HG03521 (cell line): ENCODE measurements at regions not wholly inside any gene's neighbourhood (a gene's known extent, or its start where the extent isn't known, plus 50 kb on each side); places are given as distances from the start of the nearest gene placed in this dataset.
"Not testable (repeated sequence)": the region's sequence is repeated elsewhere in the genome, so short reads cannot be mapped to it uniquely, and the experiment has no call there.

Experiments
- ATAC-seq: cut with Tn5 transposase; IDR thresholded peaks from one replicate; pipeline ENCODE4 v1.9.1; 2021; ENCODE audit warnings: mild to moderate bottlenecking, moderate library complexity; ENCODE audit not compliant: unreplicated experiment

- ATAC-seq: no peak
Measured at GRCh38 chr9:19896161-19896560, 107.3 kb upstream of the SLC24A2 start.

GRCh38 chr9:19895578-19895977 is 106.7 kb upstream of the SLC24A2 start:
- not testable (repeated sequence) for ATAC-seq

DNA sequence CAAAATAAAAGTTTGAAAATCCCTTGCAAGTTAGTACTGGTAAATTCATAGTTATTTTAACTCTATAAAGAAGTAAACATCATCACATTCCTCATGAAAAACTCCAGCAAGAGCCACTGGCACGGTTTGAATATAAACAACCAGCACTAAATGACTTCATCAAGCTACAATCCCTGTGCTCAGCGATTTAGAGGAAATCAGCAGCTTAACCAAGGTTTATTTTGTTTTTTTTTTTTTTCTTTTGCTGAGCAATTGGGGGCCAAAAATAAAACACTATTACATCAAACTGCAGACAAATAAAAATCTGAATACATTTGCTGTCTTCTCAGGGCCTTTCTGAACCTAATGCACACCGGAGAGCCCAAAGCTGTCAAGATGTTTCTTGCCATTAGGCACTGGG is 106.2 kb upstream of the SLC24A2 start:
- no peak for ATAC-seq

- no peak for ATAC-seq
Measured at GRCh38 chr9:19885608-19886007, 96.8 kb upstream of the SLC24A2 start.

- ATAC-seq: no peak
Measured at GRCh38 chr9:19879062-19879461, 90.2 kb upstream of the SLC24A2 start.

DNA sequence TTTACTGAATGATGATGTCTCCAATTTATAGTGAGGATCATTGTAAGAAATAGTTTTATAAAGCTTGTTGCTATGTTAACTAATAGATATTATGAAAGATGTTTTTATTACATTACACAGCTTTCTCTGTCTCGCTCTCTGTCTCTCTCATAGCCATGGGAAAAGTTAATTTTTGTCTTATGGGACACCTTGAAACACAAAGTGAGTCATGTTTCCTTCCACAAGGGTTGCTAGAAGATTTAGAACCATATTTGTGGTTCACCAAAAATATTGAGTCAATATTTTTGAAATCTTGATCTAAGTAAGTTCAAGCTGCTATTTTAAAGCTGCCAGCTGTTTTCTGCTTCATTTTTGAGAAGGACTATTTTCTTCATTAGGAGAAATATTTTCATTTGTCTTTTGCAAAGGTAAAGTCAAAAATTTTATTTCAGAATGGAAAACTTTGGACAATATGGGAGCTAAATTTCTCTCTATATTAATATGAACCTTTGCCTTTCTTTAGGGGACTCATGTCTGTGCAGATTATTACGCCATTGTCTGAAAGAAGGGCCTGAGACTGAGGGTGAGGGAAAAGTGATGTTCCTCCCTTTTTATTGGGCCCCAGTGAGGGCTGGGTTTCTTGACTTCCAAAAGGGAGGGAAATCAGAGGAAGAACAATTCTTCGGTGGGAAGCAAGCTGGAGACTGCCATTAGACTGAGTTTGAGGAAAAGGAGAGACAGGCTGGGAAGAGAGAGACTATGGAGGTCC is 87.9 kb upstream of the SLC24A2 start:
- no peak for ATAC-seq

DNA sequence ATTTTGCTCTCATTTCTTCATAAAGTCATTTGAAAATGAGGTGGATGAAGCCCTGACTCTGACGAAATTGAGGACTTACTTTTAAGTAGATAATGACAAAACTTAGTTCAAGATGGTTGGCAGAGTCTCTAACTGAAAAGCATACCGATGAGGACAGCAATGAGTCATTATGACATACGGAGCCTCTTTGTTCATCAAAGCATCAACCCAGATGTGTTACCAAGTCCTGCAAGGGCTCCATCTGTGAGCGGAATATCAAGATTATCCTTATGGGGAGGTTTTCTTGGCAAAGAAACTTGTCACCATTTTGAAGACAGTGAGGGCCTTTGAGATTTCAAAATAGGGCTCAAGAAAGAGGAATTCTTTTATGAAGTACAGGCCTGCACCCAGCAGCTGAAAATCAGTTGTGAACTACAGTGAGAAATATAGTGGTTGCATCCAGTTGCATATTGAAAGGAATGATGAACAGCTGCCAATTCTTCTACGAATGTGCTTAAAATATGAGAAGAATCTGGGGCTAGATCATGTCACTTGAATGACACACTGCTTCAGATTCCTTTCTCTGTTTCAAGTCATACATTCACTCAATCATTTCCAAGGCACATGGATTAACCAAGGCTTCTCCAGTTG is 86.6 kb upstream of the SLC24A2 start:
- no peak for ATAC-seq

DNA sequence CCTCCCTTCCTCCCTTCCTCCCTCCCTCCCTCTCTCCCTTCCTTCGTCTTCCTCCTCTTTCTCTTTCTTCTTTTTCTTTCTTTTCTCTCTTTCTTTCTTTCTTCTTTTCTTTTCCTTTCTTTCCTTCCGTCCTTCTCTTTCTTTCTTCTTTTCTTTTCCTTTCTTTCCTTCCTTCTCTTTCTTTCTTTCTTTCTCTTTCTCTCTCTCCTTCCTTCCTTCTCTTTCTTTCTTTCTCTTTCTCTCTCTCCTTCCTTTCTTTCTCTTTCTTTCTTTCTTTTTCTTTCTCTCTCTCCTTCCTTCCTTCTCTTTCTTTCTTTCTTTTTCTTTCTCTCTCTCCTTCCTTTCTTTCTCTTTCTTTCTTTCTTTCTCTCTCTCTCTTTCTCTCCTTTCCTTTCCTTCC is 84.4 kb upstream of the SLC24A2 start:
- not testable (repeated sequence) for ATAC-seq

GRCh38 chr9:19870988-19871387 is 82.2 kb upstream of the SLC24A2 start:
- no peak for ATAC-seq

- no peak for ATAC-seq
Measured at GRCh38 chr9:19840953-19841352, 52.1 kb upstream of the SLC24A2 start.
